ENCODE measurements at regions not wholly inside any gene's neighbourhood (a gene's known extent, or its start where the extent isn't known, plus 50 kb on each side); places are given as distances from the start of the nearest gene placed in this dataset.

- H3K27me3 Mint-ChIP-seq, result no peaks in the 10 kb centered on the region
- no peak overlapping the region for H3K4me3 Mint-ChIP-seq
- H3K9me3 Mint-ChIP-seq, result peaks cover 6% of the 10 kb centered on the region
- DNase-seq (ENCODE audit: low spot score), result no peak
- ATAC-seq, result no peak
- peak overlapping the region in 1 of 2 donors; percentile 10 for H3K27ac Mint-ChIP-seq
- no peaks in the 10 kb centered on the region for H3K36me3 Mint-ChIP-seq
- peaks cover 17 to 41% of the 10 kb centered on the region in 2 donors for H3K4me1 Mint-ChIP-seq (ENCODE audit: low read depth in 2 of 2)
These were observed 179.4 kb downstream of the ETS1 start for GRCh38 chr11:128407962-128408361.

- no peak overlapping the region for H3K4me3 Mint-ChIP-seq
- H3K9me3 Mint-ChIP-seq, result peaks cover 3% of the 10 kb centered on the region
- ATAC-seq (no peak), DNase-seq (ENCODE audit: low spot score) (no peak)
- H3K4me1 Mint-ChIP-seq (ENCODE audit: low read depth in 2 of 2), result peaks cover 14 to 39% of the 10 kb centered on the region in 2 donors
- peak overlapping the region in 1 of 2 donors; percentile 29 for H3K27ac Mint-ChIP-seq
- H3K36me3 Mint-ChIP-seq, result no peaks in the 10 kb centered on the region
- no peaks in the 10 kb centered on the region for H3K27me3 Mint-ChIP-seq
These were observed 181.4 kb downstream of the ETS1 start for GRCh38 chr11:128405714-128406662.

- no peaks in the 10 kb centered on the region for H3K36me3 Mint-ChIP-seq
- peaks cover 1% of the 10 kb centered on the region for H3K9me3 Mint-ChIP-seq
- peak overlapping the region in 1 of 2 donors; percentile 72 for H3K27ac Mint-ChIP-seq
- DNase-seq (ENCODE audit: low spot score) (no peak), ATAC-seq (no peak)
- no peaks in the 10 kb centered on the region for H3K27me3 Mint-ChIP-seq
- no peak overlapping the region for H3K4me3 Mint-ChIP-seq
- peaks cover 14 to 37% of the 10 kb centered on the region in 2 donors for H3K4me1 Mint-ChIP-seq (ENCODE audit: low read depth in 2 of 2)
These were observed 182.2 kb downstream of the ETS1 start for GRCh38 chr11:128405112-128405511.

GRCh38 chr11:128404437-128404836, 182.9 kb downstream of the ETS1 start:
- peaks cover 13 to 36% of the 10 kb centered on the region in 2 donors for H3K4me1 Mint-ChIP-seq (ENCODE audit: low read depth in 2 of 2)
- ATAC-seq (no peak), DNase-seq (ENCODE audit: low spot score) (no peak)
- H3K27ac Mint-ChIP-seq, result peak overlapping the region in 1 of 2 donors; percentile 72
- H3K36me3 Mint-ChIP-seq, result no peaks in the 10 kb centered on the region
- no peaks in the 10 kb centered on the region for H3K9me3 Mint-ChIP-seq
- H3K27me3 Mint-ChIP-seq, result no peaks in the 10 kb centered on the region
- no peak overlapping the region for H3K4me3 Mint-ChIP-seq

GRCh38 chr11:128400382-128401203, 186.8 kb downstream of the ETS1 start:
- Mint-ChIP-seq H3K4me3 (no peak overlapping the region), H3K27ac (peak overlapping the region in 1 of 2 donors; percentile 74), H3K4me1 (ENCODE audit: low read depth in 2 of 2) (peaks cover 18 to 35% of the 10 kb centered on the region in 2 donors), H3K27me3 (no peaks in the 10 kb centered on the region), H3K9me3 (no peaks in the 10 kb centered on the region), H3K36me3 (peaks cover 5% of the 10 kb centered on the region)
- ATAC-seq (no peak), DNase-seq (ENCODE audit: low spot score) (no peak)

GRCh38 chr11:128399251-128400121, 187.9 kb downstream of the ETS1 start:
- ATAC-seq, result peak; percentile 50 to 65
- no peak for DNase-seq (ENCODE audit: low spot score)
- Mint-ChIP-seq H3K27ac (peak overlapping the region; percentile 60 to 87), H3K4me3 (no peak overlapping the region), H3K4me1 (ENCODE audit: low read depth in 2 of 2) (peaks cover 18 to 31% of the 10 kb centered on the region in 2 donors), H3K9me3 (no peaks in the 10 kb centered on the region), H3K36me3 (peaks cover 5% of the 10 kb centered on the region), H3K27me3 (no peaks in the 10 kb centered on the region)

- no peaks in the 10 kb centered on the region for H3K27me3 Mint-ChIP-seq
- peak overlapping the region; percentile 60 to 87 for H3K27ac Mint-ChIP-seq
- DNase-seq (ENCODE audit: low spot score), result no peak
- ATAC-seq, result no peak
- no peaks in the 10 kb centered on the region for H3K9me3 Mint-ChIP-seq
- H3K36me3 Mint-ChIP-seq, result peaks cover 5% of the 10 kb centered on the region
- no peak overlapping the region for H3K4me3 Mint-ChIP-seq
- H3K4me1 Mint-ChIP-seq (ENCODE audit: low read depth in 2 of 2), result peaks cover 18 to 28% of the 10 kb centered on the region in 2 donors
These were observed 188.7 kb downstream of the ETS1 start for GRCh38 chr11:128398517-128399250.

GRCh38 chr11:128397362-128397761, 190.0 kb downstream of the ETS1 start:
- Mint-ChIP-seq H3K27ac (peak overlapping the region; percentile 38 to 84), H3K36me3 (peaks cover 5% of the 10 kb centered on the region), H3K4me3 (peak overlapping the region; percentile 32), H3K4me1 (ENCODE audit: low read depth in 2 of 2) (peaks cover 23 to 31% of the 10 kb centered on the region in 2 donors), H3K9me3 (no peaks in the 10 kb centered on the region), H3K27me3 (no peaks in the 10 kb centered on the region)
- DNase-seq (ENCODE audit: low spot score), result no peak
- peak in 1 of 2 donors; percentile 68 for ATAC-seq

- DNase-seq (ENCODE audit: low spot score) (no peak), ATAC-seq (no peak)
- Mint-ChIP-seq H3K9me3 (no peaks in the 10 kb centered on the region), H3K27me3 (no peaks in the 10 kb centered on the region), H3K4me3 (no peak overlapping the region), H3K4me1 (ENCODE audit: low read depth in 2 of 2) (peaks cover 19 to 22% of the 10 kb centered on the region in 2 donors), H3K36me3 (peaks cover 5% of the 10 kb centered on the region), H3K27ac (peak overlapping the region in 1 of 2 donors; percentile 11)
These were observed 192.8 kb downstream of the ETS1 start for GRCh38 chr11:128394431-128395089.

GRCh38 chr11:128392259-128392658, 195.1 kb downstream of the ETS1 start:
- peaks cover 16 to 22% of the 10 kb centered on the region in 2 donors for H3K4me1 Mint-ChIP-seq (ENCODE audit: low read depth in 2 of 2)
- no peaks in the 10 kb centered on the region for H3K27me3 Mint-ChIP-seq
- H3K27ac Mint-ChIP-seq, result no peak overlapping the region
- no peaks in the 10 kb centered on the region for H3K9me3 Mint-ChIP-seq
- ATAC-seq, result no peak
- DNase-seq (ENCODE audit: low spot score), result no peak
- peaks cover 4% of the 10 kb centered on the region for H3K36me3 Mint-ChIP-seq
- no peak overlapping the region for H3K4me3 Mint-ChIP-seq

- no peak overlapping the region for H3K4me3 Mint-ChIP-seq
- ATAC-seq (no peak), DNase-seq (ENCODE audit: low spot score) (no peak)
- H3K4me1 Mint-ChIP-seq (ENCODE audit: low read depth in 2 of 2), result peaks cover 16 to 20% of the 10 kb centered on the region in 2 donors
- H3K27me3 Mint-ChIP-seq, result no peaks in the 10 kb centered on the region
- H3K27ac Mint-ChIP-seq, result no peak overlapping the region
- no peaks in the 10 kb centered on the region for H3K36me3 Mint-ChIP-seq
- H3K9me3 Mint-ChIP-seq, result no peaks in the 10 kb centered on the region
These were observed 195.5 kb downstream of the ETS1 start for GRCh38 chr11:128391811-128392210.

GRCh38 chr11:128390246-128390645, 197.1 kb downstream of the ETS1 start:
- DNase-seq (ENCODE audit: low spot score) (no peak), ATAC-seq (no peak)
- no peaks in the 10 kb centered on the region for H3K36me3 Mint-ChIP-seq
- H3K9me3 Mint-ChIP-seq, result no peaks in the 10 kb centered on the region
- peaks cover 16 to 18% of the 10 kb centered on the region in 2 donors for H3K4me1 Mint-ChIP-seq (ENCODE audit: low read depth in 2 of 2)
- no peaks in the 10 kb centered on the region for H3K27me3 Mint-ChIP-seq
- H3K27ac Mint-ChIP-seq, result no peak overlapping the region
- H3K4me3 Mint-ChIP-seq, result no peak overlapping the region
